HG03521 (cell line): ENCODE measurements at regions not wholly inside any gene's neighbourhood (a gene's known extent, or its start where the extent isn't known, plus 50 kb on each side); places are given as distances from the start of the nearest gene placed in this dataset.

Experiments
- ATAC-seq: cut with Tn5 transposase; IDR thresholded peaks from one replicate; pipeline ENCODE4 v1.9.1; 2021; ENCODE audit warnings: mild to moderate bottlenecking, moderate library complexity; ENCODE audit not compliant: unreplicated experiment

- no peak for ATAC-seq
Observed at GRCh38 chr10:79014796-79015195, 54.0 kb upstream of the ZMIZ1 start.

GRCh38 chr10:79017882-79018520 is 50.8 kb upstream of the ZMIZ1 start:
- ATAC-seq, result no peak

GRCh38 chr10:79018521-79019011 is 50.2 kb upstream of the ZMIZ1 start:
- no peak for ATAC-seq
